ENCODE measurements at regions not wholly inside any gene's neighbourhood (a gene's known extent, or its start where the extent isn't known, plus 50 kb on each side); places are given as distances from the start of the nearest gene placed in this dataset.

GRCh38 chr6:77587963-77588362 lies 64.9 kb upstream of the MEI4 start:
- CTCF ChIA-PET: interaction anchor here (0.8 to 1.2 kb wide), 3 partner anchors 8 to 85 kb away, joined by 3 to 4 read pairs (median 3); no protein-coding TSS in a partner anchor
- H3K4me2 ChIP-seq (ENCODE audit: insufficient read depth, low read length): no peak overlapping the region
- TF ChIP-seq FOS (IDR thresholded peaks at IDR 0.05; ENCODE audit: borderline replicate concordance, insufficient read depth, low read length) (no peak), POLR2AphosphoS5 (IDR thresholded peaks at IDR 0.05; ENCODE audit: insufficient read depth, low read depth, low read length) (no peak), GATA2 (IDR thresholded peaks at IDR 0.05; ENCODE audit: insufficient read depth, insufficient read length, low read depth, low read length) (no peak), MYC (IDR thresholded peaks at IDR 0.05; ENCODE audit: low read depth, low read length) (no peak), POLR2A (IDR thresholded peaks at IDR 0.05; ENCODE audit: low read depth, low read length) (no peak)
- TF ChIP-seq, protein P1, sequence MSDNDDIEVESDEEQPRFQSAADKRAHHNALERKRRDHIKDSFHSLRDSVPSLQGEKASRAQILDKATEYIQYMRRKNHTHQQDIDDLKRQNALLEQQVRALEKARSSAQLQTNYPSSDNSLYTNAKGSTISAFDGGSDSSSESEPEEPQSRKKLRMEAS (IDR thresholded peaks at IDR 0.05; ENCODE audit: insufficient read depth, insufficient read length): no peak
- TF ChIP-seq, protein P2, sequence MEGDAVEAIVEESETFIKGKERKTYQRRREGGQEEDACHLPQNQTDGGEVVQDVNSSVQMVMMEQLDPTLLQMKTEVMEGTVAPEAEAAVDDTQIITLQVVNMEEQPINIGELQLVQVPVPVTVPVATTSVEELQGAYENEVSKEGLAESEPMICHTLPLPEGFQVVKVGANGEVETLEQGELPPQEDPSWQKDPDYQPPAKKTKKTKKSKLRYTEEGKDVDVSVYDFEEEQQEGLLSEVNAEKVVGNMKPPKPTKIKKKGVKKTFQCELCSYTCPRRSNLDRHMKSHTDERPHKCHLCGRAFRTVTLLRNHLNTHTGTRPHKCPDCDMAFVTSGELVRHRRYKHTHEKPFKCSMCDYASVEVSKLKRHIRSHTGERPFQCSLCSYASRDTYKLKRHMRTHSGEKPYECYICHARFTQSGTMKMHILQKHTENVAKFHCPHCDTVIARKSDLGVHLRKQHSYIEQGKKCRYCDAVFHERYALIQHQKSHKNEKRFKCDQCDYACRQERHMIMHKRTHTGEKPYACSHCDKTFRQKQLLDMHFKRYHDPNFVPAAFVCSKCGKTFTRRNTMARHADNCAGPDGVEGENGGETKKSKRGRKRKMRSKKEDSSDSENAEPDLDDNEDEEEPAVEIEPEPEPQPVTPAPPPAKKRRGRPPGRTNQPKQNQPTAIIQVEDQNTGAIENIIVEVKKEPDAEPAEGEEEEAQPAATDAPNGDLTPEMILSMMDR (IDR thresholded peaks at IDR 0.05; ENCODE audit: extremely low read depth in 1 of 2, insufficient read depth in 1 of 2, low read depth in 1 of 2, low read length in 2 of 2): no peak
- dilution Hi-C loops (cut with MboI; ENCODE audit: extremely low pct_ligation_motif_present, low sequenced_read_pairs) (no loop called here), intact Hi-C loops (cut with micrococcal nuclease) (no loop called here)
- DNase-seq (ENCODE audit: low read depth, low spot score) (no peak), FAIRE-seq (no peak)
- no peaks in the 10 kb centered on the region for H3K27me3 ChIP-seq (ENCODE audit: control insufficient read depth in 2 of 2, insufficient read depth in 2 of 2, low read length in 2 of 2)
- no peaks in the 10 kb centered on the region for H3K9me1 ChIP-seq (replicated peaks; ENCODE audit: control insufficient read depth, extremely low read depth, insufficient read depth, low read length)
- H3K36me3 ChIP-seq (ENCODE audit: control insufficient read depth in 2 of 2, extremely low read depth in 1 of 2, insufficient read depth in 2 of 2, low read length in 2 of 2): no peaks in the 10 kb centered on the region
- no peak overlapping the region for H3K9ac ChIP-seq (replicated peaks; ENCODE audit: extremely low read depth, insufficient read depth, low read length)
- BruUV-seq (replicated peaks): no TSS peak
- no peak overlapping the region for H3K27ac ChIP-seq (ENCODE audit: insufficient read depth, low read depth, low read length)
- no peaks in the 10 kb centered on the region for H4K20me1 ChIP-seq (replicated peaks; ENCODE audit: control insufficient read depth, extremely low read depth, insufficient read depth, low read length)
- H3K79me2 ChIP-seq (ENCODE audit: control insufficient read depth, insufficient read depth, low read length): no peaks in the 10 kb centered on the region
- no peaks in the 10 kb centered on the region for H3K4me1 ChIP-seq (ENCODE audit: control insufficient read depth, extremely low read depth, insufficient read depth, low read length)
- H3K9me3 ChIP-seq (replicated peaks; ENCODE audit: control insufficient read depth, insufficient read depth, low read length): no peaks in the 10 kb centered on the region
- no peak overlapping the region for H2AFZ ChIP-seq (ENCODE audit: low read depth, low read length)
- POLR2A ChIA-PET: no interaction called here
- no peak overlapping the region for H3K4me3 ChIP-seq (replicated peaks in 1 of 3; ENCODE audit: insufficient read depth in 1 of 3, low read depth in 1 of 3, low read length in 3 of 3)

Measured in endothelial cell of umbilical vein (primary cell).